Type B pancreatic cell (in vitro differentiated cells): ENCODE measurements at regions not wholly inside any gene's neighbourhood (a gene's known extent, or its start where the extent isn't known, plus 50 kb on each side); places are given as distances from the start of the nearest gene placed in this dataset.

Source experiments
- DNase-seq: peaks from one replicate; pipeline ENCODE4 v3.0.0; 2021; ENCODE audit warnings: mixed read lengths; ENCODE audit not compliant: unreplicated experiment; ENCODE audit errors: extremely low spot score
- H3K27ac Mint-ChIP-seq: 2 replicates; pipeline ENCODE4 v1.8.0; 2021; ENCODE audit warnings: mild to moderate bottlenecking, mixed read lengths
- H3K27me3 Mint-ChIP-seq: 2 replicates; pipeline ENCODE4 v1.8.0; 2021; ENCODE audit warnings: mixed read lengths
- H3K36me3 Mint-ChIP-seq: 2 replicates; pipeline ENCODE4 v1.8.0; 2021; ENCODE audit warnings: mixed read lengths
- H3K4me1 Mint-ChIP-seq: one replicate; pipeline ENCODE4 v1.8.0; 2021; ENCODE audit warnings: mixed read lengths; ENCODE audit not compliant: unreplicated experiment
- H3K4me3 Mint-ChIP-seq: 2 replicates; pipeline ENCODE4 v1.8.0; 2021; ENCODE audit warnings: mild to moderate bottlenecking, mixed read lengths
- H3K9me3 Mint-ChIP-seq: 2 replicates; pipeline ENCODE4 v1.8.0; 2021; ENCODE audit warnings: mixed read lengths
- CTCF ChIP-seq: fragments of 200-600 bp; sonication (generic); conservative IDR thresholded peaks from 2 replicates; pipeline ENCODE4 v1.5.0; 2021; ENCODE audit warnings: antibody characterized with exemption, mild to moderate bottlenecking

GRCh38 chr6:109271622-109272021 is 110.6 kb downstream of the CD164 start:
- TF ChIP-seq CTCF = no peak
- no peaks in the 10 kb centered on the region for H3K27me3 Mint-ChIP-seq
- H3K36me3 Mint-ChIP-seq = no peaks in the 10 kb centered on the region
- DNase-seq = no peak
- H3K9me3 Mint-ChIP-seq = no peaks in the 10 kb centered on the region
- no peak overlapping the region for H3K4me3 Mint-ChIP-seq
- H3K4me1 Mint-ChIP-seq = no peaks in the 10 kb centered on the region
- no peak overlapping the region for H3K27ac Mint-ChIP-seq

GRCh38 chr6:109269953-109270517 is 112.2 kb downstream of the CD164 start:
- Mint-ChIP-seq H3K9me3 (no peaks in the 10 kb centered on the region), H3K27ac (no peak overlapping the region), H3K4me1 (no peaks in the 10 kb centered on the region), H3K4me3 (no peak overlapping the region), H3K27me3 (no peaks in the 10 kb centered on the region), H3K36me3 (no peaks in the 10 kb centered on the region)
- TF ChIP-seq CTCF = no peak
- no peak for DNase-seq

GRCh38 chr6:109269057-109269456 is 113.2 kb downstream of the CD164 start:
- Mint-ChIP-seq H3K4me1 (no peaks in the 10 kb centered on the region), H3K4me3 (no peak overlapping the region), H3K36me3 (no peaks in the 10 kb centered on the region), H3K27ac (no peak overlapping the region), H3K27me3 (no peaks in the 10 kb centered on the region), H3K9me3 (no peaks in the 10 kb centered on the region)
- no peak for TF ChIP-seq CTCF
- DNase-seq = no peak

GRCh38 chr6:109265530-109265929 is 116.7 kb downstream of the CD164 start:
- Mint-ChIP-seq H3K9me3 (no peaks in the 10 kb centered on the region), H3K4me3 (no peak overlapping the region), H3K36me3 (no peaks in the 10 kb centered on the region), H3K4me1 (no peaks in the 10 kb centered on the region), H3K27ac (no peak overlapping the region), H3K27me3 (no peaks in the 10 kb centered on the region)
- DNase-seq = no peak
- no peak for TF ChIP-seq CTCF

- no peak overlapping the region for H3K4me3 Mint-ChIP-seq
- no peaks in the 10 kb centered on the region for H3K4me1 Mint-ChIP-seq
- no peak for TF ChIP-seq CTCF
These were observed 118.2 kb downstream of the CD164 start for GRCh38 chr6:109263873-109264700.

More at GRCh38 chr6:109263873-109264700, 118.2 kb downstream of the CD164 start:
- Mint-ChIP-seq H3K27me3 (no peaks in the 10 kb centered on the region), H3K9me3 (no peaks in the 10 kb centered on the region), H3K36me3 (no peaks in the 10 kb centered on the region), H3K27ac (no peak overlapping the region)
- no peak for DNase-seq
